ENCODE measurements at regions not wholly inside any gene's neighbourhood (a gene's known extent, or its start where the extent isn't known, plus 50 kb on each side); places are given as distances from the start of the nearest gene placed in this dataset.

DNA sequence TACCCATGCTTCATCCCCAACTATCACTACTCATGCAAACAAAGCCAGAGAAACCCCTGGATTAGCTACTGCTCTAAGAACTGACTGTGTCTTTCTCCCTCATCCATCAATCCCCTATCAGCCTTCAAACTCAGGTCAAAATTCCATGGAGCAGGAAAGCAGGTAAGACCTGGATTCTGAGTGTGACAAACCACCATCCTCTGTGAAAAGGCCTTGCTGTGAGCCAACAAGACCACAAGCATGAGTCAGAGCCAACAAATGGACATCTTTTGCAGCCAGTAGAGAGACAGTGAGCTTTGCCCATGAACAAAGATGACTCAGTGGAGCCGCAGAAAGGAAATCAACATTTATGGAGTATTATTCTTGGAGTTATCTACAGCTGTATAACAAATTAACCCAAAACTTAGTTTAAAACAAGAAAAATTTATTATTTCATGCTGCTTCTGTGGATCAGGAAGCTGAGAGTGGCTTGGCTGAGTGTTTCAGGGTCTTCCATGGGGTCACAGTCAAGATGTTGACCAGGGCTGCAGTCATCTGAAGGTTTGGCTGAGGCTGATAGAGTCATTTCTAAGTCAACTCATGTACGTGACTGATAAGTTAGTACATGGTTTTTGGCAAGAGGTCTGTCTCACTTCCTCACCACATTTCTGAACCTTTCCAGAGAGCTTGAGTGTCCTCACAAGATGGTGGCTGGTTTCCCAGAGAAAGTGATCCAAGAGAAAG is 61.1 kb downstream of the PITPNM2 start:
- TF ChIP-seq CTCF (IDR thresholded peaks at IDR 0.05 in 4 of 5, conservative IDR thresholded peaks at IDR 0.05 in 1 of 5) (no peak), POLR2A (IDR thresholded peaks at IDR 0.05) (no peak)
